Psoas muscle (tissue), 7 donors: ENCODE measurements at regions not wholly inside any gene's neighbourhood (a gene's known extent, or its start where the extent isn't known, plus 50 kb on each side); places are given as distances from the start of the nearest gene placed in this dataset.

ENCODE experiments used
- ATAC-seq, 4 donors: fragments of 200-7000 bp; cut with Tn5 transposase; one replicate each; pipeline ENCODE4 v1.9.1; 2020; ENCODE audit warnings: moderate library complexity in 3 of 4, mild to moderate bottlenecking in 2 of 4
- DNase-seq, 2 donors: peaks; one replicate each; pipeline ENCODE4 v3.0.0-alpha.2; 2020
- H3K27ac ChIP-seq: fragments of 200-600 bp; one replicate; pipeline ENCODE4 v1.8.0; 2022
- H3K27me3 ChIP-seq, 3 donors: fragments of 200-600 bp in 1 of 3; one replicate each; pipeline versions ENCODE4 v1.6.1 to v1.8.0; 2013 to 2022; ENCODE audit warnings: low read length in 2 of 3, mild to moderate bottlenecking in 2 of 3, moderate library complexity in 1 of 3; ENCODE audit not compliant: insufficient read depth in 3 of 3
- H3K36me3 ChIP-seq, 2 donors: fragments of 200-600 bp in 1 of 2; one replicate each; pipeline versions ENCODE4 v1.6.1 to v1.8.0; 2013 to 2022; ENCODE audit warnings: low read depth in 1 of 2, mild to moderate bottlenecking in 1 of 2, moderate library complexity in 1 of 2; ENCODE audit not compliant: insufficient read depth in 1 of 2
- H3K4me1 ChIP-seq: fragments of 200-600 bp; one replicate; pipeline ENCODE4 v1.8.0; 2022
- H3K4me3 ChIP-seq: fragments of 200-600 bp; one replicate; pipeline ENCODE4 v1.8.0; 2022; ENCODE audit warnings: mild to moderate bottlenecking
- H3K9me3 ChIP-seq: fragments of 200-600 bp; one replicate; pipeline ENCODE4 v1.8.0; 2022
- CTCF ChIP-seq: fragments of 200-600 bp; IDR thresholded peaks from one replicate; pipeline ENCODE4 v1.8.0; 2022; ENCODE audit warnings: antibody characterized with exemption
- WGBS, 3 donors: extraction: QIAGEN DNeasy Blood & Tissue Kit; methylation state at CpG; one replicate each; pipeline versions ENCODE4 v1.1.6 to v1.1.7; 2013; 5-methylcytosine and 5-hydroxymethylcytosine counted together
- intact Hi-C, 2 donors: fragments of 100-400 bp; cut with DNase I; formaldehyde crosslinking; loops; one replicate each; pipeline versions ENCODE4 v1.11.0 to v1.14.2; 2022
- donor health status: healthy with polysubstance abuse.
- donor health status: DM: no; HTN: no; CAD: no; lungs with moderate emphysema.
- donor health status: Bipolar disorder and iron deficiency.
- donor health status: healthy.
- donor health status: DM: yes; HTN: yes; CAD: no.
- donor health status: DM: no; HTN: no; CAD: no.
- donor health status: DM: yes; HTN: yes; CAD: no.

GRCh38 chr13:100836711-100837110 lies 162.1 kb upstream of the TMTC4 start:
- DNase-seq (no peak), ATAC-seq (no peak)
- peaks cover 0 to 2% (median 0%) of the 10 kb centered on the region in 3 donors for H3K27me3 ChIP-seq
- no peaks in the 10 kb centered on the region for H3K36me3 ChIP-seq
- H3K4me1 ChIP-seq, result no peaks in the 10 kb centered on the region
- no peak overlapping the region for H3K4me3 ChIP-seq
- no peak for TF ChIP-seq CTCF
- no peak overlapping the region for H3K27ac ChIP-seq
- no peaks in the 10 kb centered on the region for H3K9me3 ChIP-seq
- 69 to 78% (median 70%) methylated on average over 4 of the region's 4 CpGs for WGBS, 3 donors
- intact Hi-C loops, result no loop called here

GRCh38 chr13:100835695-100836094 lies 161.1 kb upstream of the TMTC4 start:
- no peaks in the 10 kb centered on the region for H3K36me3 ChIP-seq
- no peak overlapping the region for H3K27ac ChIP-seq
- H3K9me3 ChIP-seq, result no peaks in the 10 kb centered on the region
- WGBS, 3 donors, result 84 to 86% (median 85%) methylated on average over 5 of the region's 5 CpGs
- no peak for TF ChIP-seq CTCF
- H3K27me3 ChIP-seq, result no peaks in the 10 kb centered on the region
- ATAC-seq (no peak), DNase-seq (no peak)
- H3K4me1 ChIP-seq, result no peaks in the 10 kb centered on the region
- intact Hi-C loops, result no loop called here
- no peak overlapping the region for H3K4me3 ChIP-seq

- no peak for TF ChIP-seq CTCF
Measured at GRCh38 chr13:100833427-100833826, 158.8 kb upstream of the TMTC4 start.

GRCh38 chr13:100828226-100828625 lies 153.6 kb upstream of the TMTC4 start:
- H3K4me1 ChIP-seq, result no peaks in the 10 kb centered on the region
- DNase-seq (no peak), ATAC-seq (no peak)
- WGBS, 3 donors, result 32 to 36% (median 32%) methylated on average over 5 of the region's 5 CpGs
- no peaks in the 10 kb centered on the region for H3K9me3 ChIP-seq
- H3K4me3 ChIP-seq, result no peak overlapping the region
- intact Hi-C loops, result no loop called here
- TF ChIP-seq CTCF, result no peak
- no peak overlapping the region for H3K27ac ChIP-seq
- H3K27me3 ChIP-seq, result peaks cover 0 to 3% (median 0%) of the 10 kb centered on the region in 3 donors
- H3K36me3 ChIP-seq, result no peaks in the 10 kb centered on the region

More at GRCh38 chr13:100833427-100833826, 158.8 kb upstream of the TMTC4 start:
- intact Hi-C loops, result no loop called here
- H3K4me3 ChIP-seq, result no peak overlapping the region
- H3K4me1 ChIP-seq, result no peaks in the 10 kb centered on the region
- no peaks in the 10 kb centered on the region for H3K9me3 ChIP-seq
- DNase-seq (no peak), ATAC-seq (no peak)
- no peaks in the 10 kb centered on the region for H3K27me3 ChIP-seq
- H3K36me3 ChIP-seq, result no peaks in the 10 kb centered on the region
- no peak overlapping the region for H3K27ac ChIP-seq
- 73 to 76% (median 74%) methylated on average over 6 of the region's 6 CpGs for WGBS, 3 donors

- WGBS, 3 donors, result 53 to 61% (median 57%) methylated on average over 8 of the region's 8 CpGs
- H3K36me3 ChIP-seq, result no peaks in the 10 kb centered on the region
- H3K4me3 ChIP-seq, result no peak overlapping the region
- H3K9me3 ChIP-seq, result no peaks in the 10 kb centered on the region
- H3K27ac ChIP-seq, result no peak overlapping the region
- intact Hi-C loops, result no loop called here
- H3K4me1 ChIP-seq, result no peaks in the 10 kb centered on the region
- DNase-seq (no peak), ATAC-seq (no peak)
- no peak for TF ChIP-seq CTCF
- H3K27me3 ChIP-seq, result peaks cover 0 to 3% (median 0%) of the 10 kb centered on the region in 3 donors
Measured at GRCh38 chr13:100827489-100828176, 153.0 kb upstream of the TMTC4 start.
